ENCODE measurements at regions not wholly inside any gene's neighbourhood (a gene's known extent, or its start where the extent isn't known, plus 50 kb on each side); places are given as distances from the start of the nearest gene placed in this dataset.
"Not testable (repeated sequence)": the region's sequence is repeated elsewhere in the genome, so short reads cannot be mapped to it uniquely, and the experiment has no call there.

DNA sequence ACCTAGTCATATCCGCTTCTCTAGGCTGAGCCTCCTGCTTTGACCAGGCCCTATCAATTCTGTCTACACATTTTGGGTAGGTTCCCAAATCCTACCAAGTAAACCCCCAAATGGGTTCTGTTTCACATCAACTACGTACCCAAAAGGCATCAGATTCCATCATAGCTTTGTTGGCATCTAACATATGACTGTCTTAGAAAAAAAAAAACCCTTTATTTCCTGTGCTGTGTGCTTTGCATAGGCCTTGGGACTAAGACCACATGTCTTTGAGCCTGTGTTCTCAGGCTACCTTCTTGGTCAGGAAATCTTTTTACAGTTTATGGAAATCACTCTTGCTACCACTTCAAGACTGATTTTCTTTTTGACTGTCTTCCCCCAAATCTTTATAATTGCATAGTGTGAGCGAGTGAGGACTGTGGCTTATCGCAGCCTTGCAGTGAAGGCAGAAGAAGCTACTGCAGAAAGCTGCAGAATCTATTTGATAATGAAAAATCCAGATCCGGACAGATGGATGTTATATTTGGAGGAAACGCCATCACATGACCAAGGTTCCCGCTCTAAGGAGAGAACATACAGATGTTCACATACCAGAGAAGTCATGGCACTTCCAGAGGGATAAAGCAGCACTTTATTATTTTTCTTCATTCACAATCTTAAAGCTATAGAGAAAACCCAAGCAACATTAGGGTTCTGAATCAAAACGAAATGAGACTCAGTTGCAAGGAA, 111.2 kb downstream of the EOMES start:
- Histone ChIP-seq H3K9me3 (ENCODE audit: control insufficient read depth in 2 of 2, insufficient read depth in 1 of 2, low read depth in 1 of 2, low read length in 1 of 2) (peaks cover 0 to 13% of the 10 kb centered on the region in 2 donors), H3K36me3 (ENCODE audit: control insufficient read depth in 3 of 3, insufficient read depth in 2 of 3, low read depth in 1 of 3, low read length in 3 of 3) (no peaks in the 10 kb centered on the region), H3K27me3 (ENCODE audit: control insufficient read depth in 3 of 3, insufficient read depth in 3 of 3, low read length in 3 of 3) (no peaks in the 10 kb centered on the region), H3K4me3 (ENCODE audit: low read depth in 1 of 3, low read length in 3 of 3) (no peak overlapping the region), H3K27ac (ENCODE audit: low read depth in 1 of 3, low read length in 2 of 3) (no peak overlapping the region), H3K4me1 (ENCODE audit: control insufficient read depth in 3 of 3, insufficient read depth in 2 of 3, low read depth in 1 of 3, low read length in 2 of 3) (peaks cover 0 to 2% (median 2%) of the 10 kb centered on the region in 3 donors)
- DNase-seq (no peak), FAIRE-seq (no peak)
- 70 to 83% (median 75%) methylated on average over 8 of the region's 8 CpGs for WGBS, 3 donors

DNA sequence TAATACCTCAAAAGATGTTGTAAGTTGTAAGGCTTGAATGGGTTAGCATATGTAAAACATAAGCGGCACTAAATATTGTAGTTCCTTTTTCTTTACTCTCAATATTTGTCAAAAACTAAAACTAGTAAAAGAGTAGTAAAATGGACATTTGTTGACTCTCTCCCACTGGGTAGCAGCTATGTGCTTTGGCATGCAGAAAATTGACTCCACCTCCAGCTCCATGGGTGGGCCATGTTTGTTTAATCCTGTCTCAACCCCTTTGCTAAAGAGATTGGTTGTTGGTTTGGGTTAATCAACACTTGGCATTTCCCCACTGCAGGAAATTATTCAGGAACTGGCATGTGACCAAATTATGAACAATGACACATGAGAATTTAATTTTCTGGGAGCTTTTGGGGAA, 114.8 kb downstream of the EOMES start:
- no peak overlapping the region for H3K4me3 ChIP-seq (ENCODE audit: low read depth in 1 of 3, low read length in 3 of 3)
- no peaks in the 10 kb centered on the region for H3K27me3 ChIP-seq (ENCODE audit: control insufficient read depth in 3 of 3, insufficient read depth in 3 of 3, low read length in 3 of 3)
- DNase-seq (no peak), FAIRE-seq (no peak)
- H3K27ac ChIP-seq (ENCODE audit: low read depth in 1 of 3, low read length in 2 of 3) = no peak overlapping the region
- WGBS, 3 donors = 86 to 89% (median 87%) methylated on average over 1 of the region's 1 CpG
- no peaks in the 10 kb centered on the region for H3K36me3 ChIP-seq (ENCODE audit: control insufficient read depth in 3 of 3, insufficient read depth in 2 of 3, low read depth in 1 of 3, low read length in 3 of 3)
- H3K9me3 ChIP-seq (ENCODE audit: control insufficient read depth in 2 of 2, insufficient read depth in 1 of 2, low read depth in 1 of 2, low read length in 1 of 2) = peaks cover 0 to 5% of the 10 kb centered on the region in 2 donors
- H3K4me1 ChIP-seq (ENCODE audit: control insufficient read depth in 3 of 3, insufficient read depth in 2 of 3, low read depth in 1 of 3, low read length in 2 of 3) = peaks cover 0 to 2% (median 2%) of the 10 kb centered on the region in 3 donors

DNA sequence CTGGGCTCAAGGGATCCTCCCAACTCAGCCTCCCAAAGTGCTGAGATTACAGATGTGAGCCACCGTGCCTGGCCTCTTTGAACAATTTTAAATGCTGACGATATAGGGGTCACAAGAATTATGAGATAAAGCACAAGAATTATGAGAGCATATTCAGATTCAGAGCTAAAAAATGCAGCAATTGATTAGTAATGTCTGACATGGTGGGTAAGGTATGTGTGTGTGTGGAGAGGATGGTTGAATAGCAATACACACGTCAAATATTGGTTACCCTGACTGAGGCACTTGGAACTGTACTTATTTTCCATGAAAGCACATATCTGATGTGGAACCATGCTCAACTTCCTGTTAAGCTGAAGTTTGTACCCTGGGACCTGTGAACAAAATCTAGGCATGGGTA, 115.6 kb downstream of the EOMES start:
- FAIRE-seq (no peak), DNase-seq (no peak)
- Histone ChIP-seq H3K4me1 (ENCODE audit: control insufficient read depth in 3 of 3, insufficient read depth in 2 of 3, low read depth in 1 of 3, low read length in 2 of 3) (peaks cover 0 to 2% (median 0%) of the 10 kb centered on the region in 3 donors), H3K27me3 (ENCODE audit: control insufficient read depth in 3 of 3, insufficient read depth in 3 of 3, low read length in 3 of 3) (no peaks in the 10 kb centered on the region), H3K4me3 (ENCODE audit: low read depth in 1 of 3, low read length in 3 of 3) (no peak overlapping the region), H3K27ac (ENCODE audit: low read depth in 1 of 3, low read length in 2 of 3) (no peak overlapping the region), H3K36me3 (ENCODE audit: control insufficient read depth in 3 of 3, insufficient read depth in 2 of 3, low read depth in 1 of 3, low read length in 3 of 3) (no peaks in the 10 kb centered on the region), H3K9me3 (ENCODE audit: control insufficient read depth in 2 of 2, insufficient read depth in 1 of 2, low read depth in 1 of 2, low read length in 1 of 2) (peaks cover 0 to 11% of the 10 kb centered on the region in 2 donors)
- 80 to 84% (median 81%) methylated on average over 3 of the region's 3 CpGs for WGBS, 3 donors

DNA sequence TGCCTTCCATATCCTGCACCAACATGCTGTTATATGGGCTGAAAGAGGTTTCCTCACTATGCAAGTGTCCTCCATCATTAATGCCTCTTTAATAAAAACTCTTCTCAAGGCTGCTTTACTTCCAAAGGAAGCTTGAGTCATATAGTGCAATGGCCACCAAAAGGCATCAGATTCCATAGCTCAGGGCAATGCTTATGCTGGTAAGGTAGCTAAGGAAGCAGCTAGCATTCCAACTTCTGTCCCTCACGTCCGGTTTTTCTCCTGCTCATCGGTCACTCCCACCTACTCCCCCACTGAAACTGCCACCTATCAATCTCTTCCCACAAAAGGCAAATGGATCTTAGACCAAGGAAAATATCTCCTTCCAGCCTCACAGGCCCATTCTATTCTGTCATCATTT, 117.1 kb upstream of the SLC4A7 start:
- not testable (repeated sequence) for H3K27ac ChIP-seq (ENCODE audit: low read depth in 1 of 3, low read length in 2 of 3)
- 91 to 97% (median 96%) methylated on average over 3 of the region's 3 CpGs for WGBS, 3 donors

DNA sequence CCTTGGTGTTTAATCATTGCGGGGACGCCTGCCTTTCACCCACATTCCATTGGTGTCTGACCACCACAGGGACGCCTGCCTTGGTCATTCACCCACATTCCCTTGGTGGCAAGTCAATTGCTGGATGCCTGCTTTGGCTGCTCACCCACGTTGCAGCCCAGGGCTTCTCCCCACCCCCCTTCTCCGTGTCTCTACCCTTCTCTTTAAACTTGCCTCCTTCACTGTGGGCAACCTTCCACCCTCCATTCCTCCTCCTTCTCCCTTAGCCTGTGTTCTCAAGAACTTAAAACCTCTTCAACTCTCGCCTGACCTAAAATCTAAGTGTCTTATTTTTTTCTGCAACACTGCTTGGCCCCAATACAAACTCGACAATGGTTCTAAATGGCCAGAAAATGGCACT, 115.6 kb upstream of the SLC4A7 start:
- not testable (repeated sequence) for H3K36me3 ChIP-seq (ENCODE audit: control insufficient read depth in 3 of 3, insufficient read depth in 2 of 3, low read depth in 1 of 3, low read length in 3 of 3); H3K4me1 ChIP-seq (ENCODE audit: control insufficient read depth in 3 of 3, insufficient read depth in 2 of 3, low read depth in 1 of 3, low read length in 2 of 3); H3K4me3 ChIP-seq (ENCODE audit: low read depth in 1 of 3, low read length in 3 of 3); DNase-seq; FAIRE-seq; H3K27ac ChIP-seq (ENCODE audit: low read depth in 1 of 3, low read length in 2 of 3); H3K27me3 ChIP-seq (ENCODE audit: control insufficient read depth in 3 of 3, insufficient read depth in 3 of 3, low read length in 3 of 3)
- peaks cover 2 to 21% of the 10 kb centered on the region in 2 donors for H3K9me3 ChIP-seq (ENCODE audit: control insufficient read depth in 2 of 2, insufficient read depth in 1 of 2, low read depth in 1 of 2, low read length in 1 of 2)
- 93 to 95% (median 93%) methylated on average over 7 of the region's 7 CpGs for WGBS, 3 donors

More for the DNA sequence above, 117.1 kb upstream of the SLC4A7 start:
- H3K4me3 ChIP-seq (ENCODE audit: low read depth in 1 of 3, low read length in 3 of 3); H3K36me3 ChIP-seq (ENCODE audit: control insufficient read depth in 3 of 3, insufficient read depth in 2 of 3, low read depth in 1 of 3, low read length in 3 of 3); H3K27me3 ChIP-seq (ENCODE audit: control insufficient read depth in 3 of 3, insufficient read depth in 3 of 3, low read length in 3 of 3); DNase-seq; H3K4me1 ChIP-seq (ENCODE audit: control insufficient read depth in 3 of 3, insufficient read depth in 2 of 3, low read depth in 1 of 3, low read length in 2 of 3); FAIRE-seq: not testable (repeated sequence)
- peaks cover 2 to 21% of the 10 kb centered on the region in 2 donors for H3K9me3 ChIP-seq (ENCODE audit: control insufficient read depth in 2 of 2, insufficient read depth in 1 of 2, low read depth in 1 of 2, low read length in 1 of 2)

DNA sequence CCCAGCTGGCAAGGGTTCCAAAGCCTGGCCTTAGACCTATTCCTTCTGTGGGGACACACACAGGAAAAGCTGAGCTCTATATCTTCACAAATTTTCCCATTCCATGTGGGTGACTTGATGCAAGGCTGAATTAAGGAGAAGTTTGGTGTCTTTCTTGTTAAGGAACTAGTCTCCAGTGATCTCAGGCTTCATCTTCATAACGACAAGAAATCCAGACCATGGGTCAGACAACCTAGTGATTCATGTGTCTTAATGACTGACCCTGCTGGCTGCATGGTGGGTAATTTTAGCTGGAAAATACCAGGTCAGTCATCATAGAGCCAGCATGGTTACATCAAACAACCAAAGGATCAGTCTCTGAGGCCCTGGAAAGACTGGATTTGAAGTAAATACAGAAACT, 112.7 kb upstream of the SLC4A7 start:
- Histone ChIP-seq H3K4me1 (ENCODE audit: control insufficient read depth in 3 of 3, insufficient read depth in 2 of 3, low read depth in 1 of 3, low read length in 2 of 3) (peaks cover 0 to 10% (median 7%) of the 10 kb centered on the region in 3 donors), H3K27ac (ENCODE audit: low read depth in 1 of 3, low read length in 2 of 3) (no peak overlapping the region), H3K27me3 (ENCODE audit: control insufficient read depth in 3 of 3, insufficient read depth in 3 of 3, low read length in 3 of 3) (no peaks in the 10 kb centered on the region), H3K9me3 (ENCODE audit: control insufficient read depth in 2 of 2, insufficient read depth in 1 of 2, low read depth in 1 of 2, low read length in 1 of 2) (peaks cover 2 to 13% of the 10 kb centered on the region in 2 donors), H3K4me3 (ENCODE audit: low read depth in 1 of 3, low read length in 3 of 3) (no peak overlapping the region), H3K36me3 (ENCODE audit: control insufficient read depth in 3 of 3, insufficient read depth in 2 of 3, low read depth in 1 of 3, low read length in 3 of 3) (no peaks in the 10 kb centered on the region)
- DNase-seq (no peak), FAIRE-seq (no peak)
- WGBS, 3 donors = 54 to 63% (median 55%) methylated on average over 1 of the region's 1 CpG

DNA sequence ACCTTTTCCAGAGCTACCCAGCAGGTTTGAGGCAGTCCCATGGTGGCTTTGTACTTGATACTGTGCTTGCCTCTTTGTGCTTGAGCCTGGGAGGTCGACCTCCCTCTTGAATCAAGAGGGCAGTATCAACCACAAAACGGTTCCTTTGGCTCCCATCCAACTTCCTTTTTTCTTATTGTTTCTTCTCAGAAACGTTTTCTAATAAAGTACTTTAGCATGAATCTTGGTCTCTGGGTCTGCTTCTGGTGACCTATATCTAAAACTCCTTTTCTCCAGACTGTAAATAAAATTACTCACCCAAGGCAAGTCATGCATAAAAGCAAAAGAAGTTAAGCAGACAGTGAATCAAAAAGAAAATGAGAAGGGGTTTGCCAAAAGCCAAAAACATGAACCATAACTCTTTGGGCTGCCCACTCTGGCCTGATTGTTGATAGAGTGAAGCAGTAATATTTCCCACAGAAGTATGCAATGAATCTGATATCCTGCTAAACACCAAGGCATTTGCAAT, 112.2 kb upstream of the SLC4A7 start:
- no peaks in the 10 kb centered on the region for H3K27me3 ChIP-seq (ENCODE audit: control insufficient read depth in 3 of 3, insufficient read depth in 3 of 3, low read length in 3 of 3)
- peaks cover 0 to 16% (median 8%) of the 10 kb centered on the region in 3 donors for H3K4me1 ChIP-seq (ENCODE audit: control insufficient read depth in 3 of 3, insufficient read depth in 2 of 3, low read depth in 1 of 3, low read length in 2 of 3)
- no peak overlapping the region for H3K27ac ChIP-seq (ENCODE audit: low read depth in 1 of 3, low read length in 2 of 3)
- DNase-seq (no peak), FAIRE-seq (no peak)
- H3K9me3 ChIP-seq (ENCODE audit: control insufficient read depth in 2 of 2, insufficient read depth in 1 of 2, low read depth in 1 of 2, low read length in 1 of 2) = peaks cover 1 to 9% of the 10 kb centered on the region in 2 donors
- 5 to 18% (median 8%) methylated on average over 3 of the region's 3 CpGs for WGBS, 3 donors
- no peaks in the 10 kb centered on the region for H3K36me3 ChIP-seq (ENCODE audit: control insufficient read depth in 3 of 3, insufficient read depth in 2 of 3, low read depth in 1 of 3, low read length in 3 of 3)
- no peak overlapping the region for H3K4me3 ChIP-seq (ENCODE audit: low read depth in 1 of 3, low read length in 3 of 3)

DNA sequence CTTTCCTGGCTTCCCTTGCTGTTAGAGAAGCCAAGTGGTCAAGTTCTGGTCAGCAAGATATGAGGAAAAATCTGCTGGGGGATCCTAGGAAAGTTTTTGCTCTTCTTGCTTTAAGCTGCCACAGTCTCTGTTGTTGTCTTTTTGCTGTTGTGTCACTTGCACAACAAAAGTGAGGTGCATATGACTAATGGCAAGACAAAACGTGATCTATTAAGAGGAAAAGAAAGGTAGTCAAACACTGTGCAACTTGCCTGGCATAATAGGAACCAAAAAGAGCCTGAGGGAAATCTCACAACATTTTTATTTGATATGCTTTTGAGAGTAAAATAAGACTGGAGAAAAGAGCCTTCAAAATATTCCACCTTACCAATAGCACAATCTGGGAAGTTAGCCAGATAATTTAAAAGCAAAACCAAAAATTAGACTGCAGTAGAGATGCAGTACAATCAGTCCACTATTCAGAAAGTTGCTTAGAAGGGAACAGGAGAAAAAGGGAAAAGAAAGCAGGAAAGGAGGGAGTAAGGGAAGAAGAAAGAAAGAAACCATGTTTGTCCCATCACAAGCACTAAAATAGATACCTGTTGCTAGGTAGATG, 110.0 kb upstream of the SLC4A7 start:
- H3K9me3 ChIP-seq (ENCODE audit: control insufficient read depth in 2 of 2, insufficient read depth in 1 of 2, low read depth in 1 of 2, low read length in 1 of 2) = no peaks in the 10 kb centered on the region
- H3K27ac ChIP-seq (ENCODE audit: low read depth in 1 of 3, low read length in 2 of 3) = no peak overlapping the region
- no peaks in the 10 kb centered on the region for H3K27me3 ChIP-seq (ENCODE audit: control insufficient read depth in 3 of 3, insufficient read depth in 3 of 3, low read length in 3 of 3)
- no peaks in the 10 kb centered on the region for H3K36me3 ChIP-seq (ENCODE audit: control insufficient read depth in 3 of 3, insufficient read depth in 2 of 3, low read depth in 1 of 3, low read length in 3 of 3)
- 63 to 70% (median 68%) methylated on average over 1 of the region's 1 CpG for WGBS, 3 donors
- H3K4me1 ChIP-seq (ENCODE audit: control insufficient read depth in 3 of 3, insufficient read depth in 2 of 3, low read depth in 1 of 3, low read length in 2 of 3) = peaks cover 0 to 26% (median 9%) of the 10 kb centered on the region in 3 donors
- FAIRE-seq = no peak
- no peak overlapping the region for H3K4me3 ChIP-seq (ENCODE audit: low read depth in 1 of 3, low read length in 3 of 3)
- no peak for DNase-seq
